GM19395 (cell line): ENCODE measurements at regions not wholly inside any gene's neighbourhood (a gene's known extent, or its start where the extent isn't known, plus 50 kb on each side); places are given as distances from the start of the nearest gene placed in this dataset.
"Not testable (repeated sequence)": the region's sequence is repeated elsewhere in the genome, so short reads cannot be mapped to it uniquely, and the experiment has no call there.

Experiments used
- ATAC-seq: cut with Tn5 transposase; IDR thresholded peaks from one replicate; pipeline ENCODE4 v1.9.1; 2021; ENCODE audit warnings: mild to moderate bottlenecking, moderate library complexity; ENCODE audit not compliant: unreplicated experiment

GRCh38 chr2:87657915-87658314 lies 90.0 kb upstream of the PLGLB2 start:
- ATAC-seq, result not testable (repeated sequence)

DNA sequence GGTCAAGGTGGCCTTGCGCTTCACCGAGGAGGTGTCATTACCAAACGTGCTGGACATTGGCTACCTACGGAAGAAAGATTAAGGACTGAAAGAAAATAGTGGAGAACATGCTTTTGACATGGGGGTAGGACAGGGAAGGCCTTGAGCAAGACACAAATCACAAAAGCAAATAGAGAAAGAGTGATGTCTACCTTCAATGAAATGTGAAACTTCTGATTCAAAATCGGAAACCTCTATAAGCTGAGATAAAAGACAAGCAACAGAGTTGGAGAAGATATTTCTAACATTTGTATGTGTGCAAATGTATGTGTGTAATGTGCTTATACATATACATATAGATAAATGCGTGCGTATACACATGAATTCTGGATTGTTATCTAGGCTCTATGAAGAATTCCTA lies 89.5 kb upstream of the PLGLB2 start:
- not testable (repeated sequence) for ATAC-seq

- ATAC-seq, result not testable (repeated sequence)
Observed at GRCh38 chr2:87658976-87659375, 88.9 kb upstream of the PLGLB2 start.

DNA sequence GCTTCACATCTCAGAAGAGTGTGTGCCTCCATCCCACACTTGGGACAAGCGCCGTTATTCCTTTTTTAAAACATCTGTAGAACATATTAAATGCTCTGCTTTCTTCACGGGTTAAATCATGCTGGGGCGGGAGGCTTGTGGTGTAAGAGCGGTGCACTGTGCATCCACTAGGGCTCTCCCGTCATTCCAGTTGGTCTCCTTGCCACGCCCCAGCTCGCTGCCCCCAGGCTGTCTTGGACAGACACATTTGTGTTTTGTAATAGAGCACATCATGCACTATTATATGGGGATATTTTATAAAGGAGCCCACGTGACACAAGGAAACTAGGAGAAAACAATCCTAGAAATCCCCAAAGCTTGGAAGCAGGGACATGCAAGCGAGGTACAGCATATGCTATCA lies 87.7 kb upstream of the PLGLB2 start:
- ATAC-seq, result not testable (repeated sequence)

DNA sequence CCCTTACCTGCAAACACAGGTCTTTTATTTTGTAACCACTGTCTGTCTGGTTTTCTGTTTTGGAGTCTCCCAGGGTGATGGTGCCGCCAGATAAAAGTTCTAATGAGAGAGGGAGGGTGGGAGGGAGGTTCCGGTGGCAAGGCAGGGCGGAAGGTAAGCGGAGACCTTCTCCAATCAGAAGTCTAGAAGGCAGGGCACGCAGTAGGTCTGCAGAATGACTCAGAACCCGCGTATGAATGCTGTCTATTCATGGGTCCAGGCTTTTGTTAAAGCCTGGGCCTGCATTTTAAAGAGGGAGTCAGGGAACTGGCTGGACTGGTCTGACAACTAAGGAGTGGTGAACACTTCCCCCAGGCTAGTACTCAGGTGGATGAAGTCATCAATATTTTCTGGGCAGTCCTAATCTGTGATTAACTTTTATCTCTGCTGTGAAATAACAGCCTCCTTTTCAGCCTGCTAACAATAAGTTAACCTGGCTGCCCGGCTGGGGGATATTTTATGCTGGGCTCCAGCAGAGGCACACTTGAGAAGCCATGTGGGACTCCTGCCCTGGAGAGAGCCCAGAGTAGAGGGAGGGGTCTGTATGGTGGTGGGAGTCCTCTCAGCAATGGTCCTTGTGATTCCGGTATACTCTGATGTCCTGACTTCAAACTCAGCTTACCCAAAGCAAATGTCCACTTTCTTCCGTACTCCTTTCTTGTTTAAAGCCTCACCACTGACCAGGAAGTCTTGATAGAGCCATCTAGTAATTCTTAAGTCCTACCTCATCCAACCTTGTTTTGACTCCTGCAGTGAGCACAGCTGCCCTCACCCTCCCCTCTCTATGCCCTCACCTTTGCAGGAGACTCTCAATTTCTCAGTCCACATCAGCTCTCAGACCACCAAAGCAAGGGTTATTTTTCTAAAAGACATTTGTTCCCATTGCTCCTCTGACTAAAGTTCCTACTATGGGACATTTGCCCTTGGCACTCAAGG lies 85.3 kb upstream of the PLGLB2 start:
- not testable (repeated sequence) for ATAC-seq

DNA sequence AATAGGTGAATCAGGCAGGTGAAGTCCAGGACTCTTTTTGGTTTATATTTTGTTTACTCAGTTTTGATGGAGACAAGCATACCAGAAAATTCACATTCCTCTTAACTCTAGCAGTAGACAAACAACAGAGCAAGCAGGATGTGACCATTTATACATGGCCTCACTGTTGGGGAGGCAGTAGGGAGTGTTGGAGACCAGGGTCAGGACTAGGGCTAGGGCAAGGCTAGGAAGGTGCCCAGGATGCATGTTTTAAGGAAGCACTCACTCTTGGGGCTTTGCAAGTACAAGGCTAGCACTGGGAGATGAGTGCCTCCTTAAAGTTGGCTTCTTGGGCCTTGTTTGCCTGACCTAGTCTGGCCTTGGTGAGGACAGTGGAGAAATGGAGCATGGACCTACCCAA lies 84.5 kb upstream of the PLGLB2 start:
- ATAC-seq, result not testable (repeated sequence)

- not testable (repeated sequence) for ATAC-seq
Observed at GRCh38 chr2:87667027-87667426, 80.9 kb upstream of the PLGLB2 start.

GRCh38 chr2:87668361-87668760 lies 79.5 kb upstream of the PLGLB2 start:
- not testable (repeated sequence) for ATAC-seq

GRCh38 chr2:87669633-87670231 lies 78.2 kb upstream of the PLGLB2 start:
- not testable (repeated sequence) for ATAC-seq

GRCh38 chr2:87672404-87672803 lies 75.5 kb upstream of the PLGLB2 start:
- ATAC-seq, result not testable (repeated sequence)

DNA sequence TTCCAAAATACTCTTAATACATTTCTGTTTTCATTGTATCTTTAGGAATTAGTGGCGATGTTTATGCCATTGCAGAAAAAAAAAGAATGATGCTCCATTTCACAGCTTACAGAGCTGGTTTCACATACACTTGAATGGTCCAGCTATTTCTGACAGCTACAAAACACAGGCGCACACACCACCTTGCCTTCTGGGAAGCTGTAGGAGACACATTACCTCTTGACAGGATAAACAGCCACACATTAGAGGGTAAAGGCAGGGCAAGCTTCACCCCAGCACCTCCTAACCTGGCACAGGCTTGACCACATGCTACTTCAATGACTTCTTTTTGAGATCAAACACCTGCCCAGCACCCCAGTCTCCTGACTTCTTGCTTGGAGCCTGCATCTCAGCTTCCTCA lies 73.2 kb upstream of the PLGLB2 start:
- ATAC-seq, result not testable (repeated sequence)

GRCh38 chr2:87675487-87675886 lies 72.4 kb upstream of the PLGLB2 start:
- not testable (repeated sequence) for ATAC-seq

DNA sequence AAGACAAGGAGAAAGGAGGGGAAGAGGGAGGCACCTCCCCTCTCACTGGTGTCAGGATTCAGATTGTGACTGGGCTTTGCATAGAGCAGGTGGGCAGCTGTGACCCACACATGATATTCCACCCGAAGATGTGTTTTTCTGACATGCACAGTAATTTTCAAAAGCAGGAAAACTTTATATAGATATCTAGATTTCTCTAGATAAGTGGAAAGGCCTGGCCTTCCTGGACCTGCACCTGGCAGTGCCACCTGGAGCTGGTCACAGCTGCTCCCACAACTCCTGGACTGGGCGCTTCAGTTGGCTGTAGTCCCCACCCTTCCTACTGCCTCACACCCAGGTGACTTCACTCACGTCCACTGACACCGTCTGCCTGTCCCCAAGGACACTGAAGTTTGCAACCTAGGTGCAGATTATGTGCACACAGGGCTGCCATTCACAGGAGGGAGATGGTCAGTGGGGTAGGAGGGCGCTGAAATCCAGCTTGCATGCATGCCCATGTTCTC lies 70.4 kb upstream of the PLGLB2 start:
- ATAC-seq, result not testable (repeated sequence)

DNA sequence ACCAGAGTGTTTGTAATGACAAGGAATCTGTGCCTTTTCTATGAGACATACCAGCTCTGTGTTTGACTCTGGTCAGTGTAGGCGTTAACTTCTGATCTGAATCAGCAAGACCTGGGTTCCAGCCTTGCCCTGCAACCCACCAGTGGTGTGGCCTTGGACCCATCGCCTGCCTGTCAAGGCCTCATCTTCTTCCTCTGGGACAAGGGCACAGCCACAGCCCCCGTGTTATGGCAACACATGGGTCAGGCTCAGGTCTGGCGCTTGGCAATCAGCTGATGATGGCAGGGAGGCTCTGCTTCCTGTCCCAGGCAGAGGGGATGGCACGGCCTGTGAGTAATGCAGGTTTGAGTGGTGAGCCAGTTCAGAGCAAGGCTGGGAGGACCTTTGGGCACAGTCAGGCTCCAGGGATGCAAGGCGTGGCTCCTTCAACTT lies 69.1 kb upstream of the PLGLB2 start:
- ATAC-seq, result not testable (repeated sequence)

DNA sequence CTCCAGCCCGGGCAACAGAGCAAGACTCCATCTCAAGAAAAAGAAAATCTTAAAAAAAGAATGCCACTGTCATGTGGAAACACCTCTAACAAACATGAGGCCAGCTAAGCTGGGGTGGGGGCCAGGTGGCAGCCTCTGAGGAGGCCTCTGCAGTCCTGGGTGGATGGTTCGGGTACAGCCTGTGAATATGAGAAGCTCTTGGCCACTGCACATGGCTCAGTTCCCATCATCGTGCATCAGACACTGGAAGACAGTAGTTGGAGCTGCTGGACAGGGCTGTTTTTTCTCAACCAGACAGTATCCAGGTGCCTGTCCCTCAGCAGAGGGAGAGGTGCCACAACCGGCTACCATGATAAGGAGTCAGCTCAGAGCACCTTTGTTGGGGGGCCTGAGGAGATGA lies 67.9 kb upstream of the PLGLB2 start:
- ATAC-seq, result not testable (repeated sequence)

- not testable (repeated sequence) for ATAC-seq
Observed at GRCh38 chr2:87680691-87681090, 67.2 kb upstream of the PLGLB2 start.

DNA sequence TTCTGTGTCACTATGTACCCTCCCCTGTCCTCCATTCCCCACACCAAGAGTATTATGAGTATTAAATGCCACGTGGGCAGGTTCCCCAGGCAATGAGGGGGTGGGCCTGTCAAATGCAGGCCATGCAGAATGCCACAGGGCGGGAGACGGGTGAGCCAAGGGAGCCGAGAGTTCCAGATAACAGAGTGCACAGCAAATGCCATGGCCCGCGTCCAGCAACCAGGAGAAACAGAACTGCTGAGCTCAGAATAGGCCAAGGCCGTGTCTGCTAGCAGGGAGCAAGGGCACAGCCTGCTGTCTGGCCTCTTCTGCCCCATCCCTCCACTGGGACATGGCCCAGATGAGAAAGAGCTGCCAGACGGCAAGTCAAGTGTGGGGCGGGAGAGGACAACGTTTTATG lies 64.4 kb upstream of the PLGLB2 start:
- not testable (repeated sequence) for ATAC-seq

GRCh38 chr2:87683961-87684360 lies 63.9 kb upstream of the PLGLB2 start:
- not testable (repeated sequence) for ATAC-seq

- not testable (repeated sequence) for ATAC-seq
Observed at GRCh38 chr2:87685558-87685957, 62.3 kb upstream of the PLGLB2 start.

- not testable (repeated sequence) for ATAC-seq
Observed at GRCh38 chr2:87686873-87687549, 60.9 kb upstream of the PLGLB2 start.
